Motor neuron (in vitro differentiated cells): ENCODE measurements at regions not wholly inside any gene's neighbourhood (a gene's known extent, or its start where the extent isn't known, plus 50 kb on each side); places are given as distances from the start of the nearest gene placed in this dataset.

Experiments
- ATAC-seq, 8 experiments: fragments of 200-7000 bp; cut with Tn5 transposase; replicated peaks in 6 of 8; 2 replicates each; pipeline ENCODE4 v1.8.0; 2021; ENCODE audit warnings: mild to moderate bottlenecking in 8 of 8, moderate library complexity in 8 of 8
- H3K27ac ChIP-seq, 2 donors: fragments of 250-450 bp; sonication (Bioruptor Pico); 2 replicates each; pipeline ENCODE4 v1.9.0; 2021; ENCODE audit warnings: antibody characterized with exemption in 2 of 2, mild to moderate bottlenecking in 2 of 2, moderate library complexity in 1 of 2
- H3K4me1 ChIP-seq, 2 donors: fragments of 250-450 bp; sonication (Bioruptor Pico); replicated peaks in 1 of 2; 2 replicates each; pipeline ENCODE4 v1.6.1; 2021; ENCODE audit warnings: antibody characterized with exemption in 2 of 2, mild to moderate bottlenecking in 2 of 2, moderate library complexity in 1 of 2
- H3K4me3 ChIP-seq, 5 donors: fragments of 250-450 bp; sonication (Bioruptor Pico); 2 replicates each; pipeline ENCODE4 v1.9.0; 2021; ENCODE audit warnings: antibody characterized with exemption in 5 of 5, mild to moderate bottlenecking in 5 of 5, moderate library complexity in 4 of 5
- WGBS, 10 experiments: fragments of 450-650 bp; shearing (Covaris generic); methylation state at CpG; one replicate each; pipeline ENCODE4 v1.0.0; 2022; 5-methylcytosine and 5-hydroxymethylcytosine counted together
- in situ Hi-C, 9 experiments: fragments of 400-800 bp; cut with MboI; loops; one replicate each; pipeline ENCODE4 v1.15.0; 2021; ENCODE audit warnings: low sequenced_read_pairs in 9 of 9, low pct_unique_long_range_greater_than_20kb in 2 of 9; ENCODE audit not compliant: unreplicated experiment in 9 of 9

DNA sequence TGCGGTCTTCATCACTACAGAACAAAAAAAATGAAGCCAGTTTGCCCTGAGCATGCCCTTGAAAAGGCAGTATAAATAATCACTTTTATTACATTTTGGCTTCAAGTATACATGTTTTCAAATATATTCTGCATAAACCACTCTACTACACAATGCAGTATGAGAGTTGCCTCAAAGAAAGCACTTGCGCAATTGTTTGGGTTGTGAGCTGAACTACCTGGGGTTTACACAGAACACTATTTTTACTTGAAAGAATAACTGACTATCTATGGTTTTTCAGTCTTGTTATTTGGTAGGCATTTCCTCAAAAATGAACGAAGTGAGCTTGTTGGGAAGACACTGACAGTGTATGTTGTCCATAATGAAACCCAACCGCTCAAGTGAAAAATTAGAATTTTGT lies 264.4 kb upstream of the KLF12 start:
- no peak overlapping the region for H3K4me3 ChIP-seq
- WGBS, 10 experiments: 15 to 100% (median 89%) methylated on average over 1 to 4 of the region's 4 CpGs; no CpG with 5 or more reads in 1 of the 10 experiments
- no peak overlapping the region for H3K27ac ChIP-seq
- in situ Hi-C loops: no loop called here
- no peak for ATAC-seq
- no peaks in the 10 kb centered on the region for H3K4me1 ChIP-seq

DNA sequence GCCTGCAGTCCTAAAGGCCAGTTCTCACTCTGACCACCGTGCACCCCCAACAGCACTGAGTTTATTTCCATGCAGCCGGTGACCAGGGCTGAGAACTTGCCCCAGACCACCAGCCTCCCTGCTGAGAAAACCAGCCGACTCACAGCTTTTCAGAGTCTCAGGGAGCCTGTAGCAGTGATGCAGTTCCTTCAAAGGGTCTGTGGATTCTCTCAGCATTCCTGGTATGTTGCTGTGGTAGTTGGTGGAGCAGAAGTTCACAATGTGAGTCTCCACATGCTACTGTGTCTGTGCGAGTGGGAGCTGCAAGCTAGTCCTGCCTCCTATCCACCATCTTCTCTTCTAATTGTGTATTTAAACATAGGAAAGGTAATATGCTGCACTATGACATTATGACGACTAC lies 254.9 kb upstream of the KLF12 start:
- H3K4me3 ChIP-seq: no peak overlapping the region
- in situ Hi-C loops: no loop called here
- ATAC-seq: peak in 1 of 8 experiments; percentile 64
- 33 to 83% (median 69%) methylated on average over 1 to 4 of the region's 5 CpGs for WGBS, 10 experiments
- no peaks in the 10 kb centered on the region for H3K4me1 ChIP-seq
- H3K27ac ChIP-seq: no peak overlapping the region

DNA sequence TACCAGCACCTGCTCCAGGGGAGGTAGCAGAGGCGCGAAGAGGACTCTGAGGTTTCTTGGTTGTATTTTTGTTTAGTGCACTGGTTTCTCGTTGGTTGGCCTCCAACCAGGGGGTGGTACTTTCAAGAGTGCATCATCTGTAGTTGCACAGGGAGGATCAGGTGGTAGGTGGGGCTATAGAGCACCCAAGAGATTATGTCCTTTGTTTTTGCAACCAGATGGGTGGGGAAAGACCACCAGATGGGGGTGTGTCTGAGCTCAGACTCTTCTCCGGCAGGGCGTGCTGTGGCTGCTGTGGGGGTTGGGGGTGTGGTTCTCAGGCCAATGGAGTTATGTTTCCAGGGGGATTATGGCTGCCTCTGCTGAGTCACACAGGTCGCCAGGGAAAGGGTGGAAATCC lies 254.4 kb upstream of the KLF12 start:
- no peak for ATAC-seq
- H3K4me3 ChIP-seq: no peak overlapping the region
- in situ Hi-C loops: no loop called here
- H3K27ac ChIP-seq: no peak overlapping the region
- 80 to 100% (median 100%) methylated on average over 1 to 4 of the region's 6 CpGs; no CpG with 5 or more reads in 1 of the 10 experiments for WGBS, 10 experiments
- no peaks in the 10 kb centered on the region for H3K4me1 ChIP-seq

DNA sequence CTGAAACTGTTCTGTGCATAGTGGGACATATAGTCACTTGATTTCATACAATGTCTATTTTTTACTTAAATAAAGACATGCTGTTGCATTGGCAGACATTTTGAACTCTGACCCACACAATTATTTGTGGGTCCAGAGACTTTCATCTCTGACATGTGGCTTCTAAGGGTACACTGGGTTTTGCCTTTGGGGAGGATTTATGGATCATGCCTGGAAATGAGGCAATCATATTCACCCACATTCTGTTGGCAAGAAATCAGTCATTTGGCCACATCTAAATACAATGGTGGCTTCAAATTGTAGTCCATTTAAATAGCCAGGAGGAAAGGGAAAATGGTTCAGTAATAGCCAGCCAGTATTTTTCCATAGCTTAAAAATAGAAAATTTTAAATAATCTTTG lies 238.3 kb upstream of the KLF12 start:
- H3K4me3 ChIP-seq: no peak overlapping the region
- ATAC-seq: peak in 2 of 8 experiments; percentile 29 to 81
- in situ Hi-C loops: no loop called here

DNA sequence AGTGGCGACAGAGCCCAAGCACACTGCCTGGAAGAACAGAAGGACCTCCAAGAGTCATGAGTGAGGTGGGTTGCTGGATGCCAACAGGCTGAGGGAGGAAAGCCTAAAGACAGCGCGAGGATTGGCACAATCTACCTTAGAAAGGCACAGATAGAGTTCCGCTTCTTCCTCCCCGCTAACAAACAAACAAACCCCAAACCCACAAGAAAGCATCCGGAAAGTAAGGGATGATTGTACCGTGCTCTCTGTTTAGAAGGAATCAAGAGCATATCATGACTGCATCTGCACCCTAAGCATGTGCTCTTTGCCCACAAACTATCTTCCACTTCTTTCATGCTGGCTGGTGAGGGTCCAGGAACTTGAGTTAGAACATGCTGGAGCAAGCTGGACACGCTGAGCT lies 233.0 kb upstream of the KLF12 start:
- in situ Hi-C loops: no loop called here
- 50 to 100% (median 96%) methylated on average over 1 to 6 of the region's 8 CpGs for WGBS, 10 experiments
- no peak overlapping the region for H3K4me3 ChIP-seq
- no peak for ATAC-seq
- no peak overlapping the region for H3K27ac ChIP-seq
- H3K4me1 ChIP-seq: no peaks in the 10 kb centered on the region

More for the DNA sequence above, 238.3 kb upstream of the KLF12 start:
- Histone ChIP-seq H3K4me1 (no peaks in the 10 kb centered on the region), H3K27ac (no peak overlapping the region)

DNA sequence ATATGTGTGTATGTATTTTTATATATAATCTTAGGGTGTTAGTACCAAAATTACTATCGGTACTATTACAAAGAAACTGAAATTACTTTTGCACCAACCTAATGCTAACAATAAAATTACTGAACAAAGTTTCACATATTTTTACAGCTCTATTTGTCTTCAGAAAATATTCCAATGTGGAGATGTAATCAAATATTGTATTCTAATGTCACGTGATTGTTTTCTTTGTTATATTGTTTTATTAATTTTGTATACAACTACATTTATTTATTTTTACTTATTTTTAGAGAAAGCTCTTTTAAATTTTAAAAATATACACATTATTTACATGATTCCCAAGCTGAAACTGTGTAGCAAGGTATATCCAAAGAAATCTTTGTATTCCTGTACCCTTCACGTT lies 227.1 kb upstream of the KLF12 start:
- WGBS, 10 experiments: 64 to 100% (median 94%) methylated on average over 2 to 3 of the region's 3 CpGs
- ATAC-seq: no peak

DNA sequence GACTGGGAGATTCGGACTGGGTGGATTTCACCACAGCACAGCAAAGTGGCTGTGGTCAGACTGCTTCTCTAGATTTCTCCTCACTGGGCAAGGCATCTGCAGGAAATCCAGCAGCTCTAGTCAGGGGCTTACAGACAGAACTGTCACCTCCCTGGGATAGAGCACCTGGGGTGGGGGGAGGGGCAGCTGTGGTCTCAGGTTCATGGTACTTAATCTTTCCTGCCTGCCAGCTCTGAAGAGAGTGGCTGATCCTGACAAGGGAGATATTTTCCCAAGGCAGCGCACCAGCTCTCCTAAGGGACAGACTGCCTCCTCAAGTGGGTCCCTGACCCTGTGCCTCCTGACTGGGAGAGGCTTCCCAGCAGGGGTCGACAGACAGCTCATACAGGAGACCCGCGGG lies 212.8 kb upstream of the KLF12 start:
- in situ Hi-C loops: no loop called here
- H3K4me1 ChIP-seq: no peaks in the 10 kb centered on the region
- H3K27ac ChIP-seq: no peak overlapping the region
- H3K4me3 ChIP-seq: no peak overlapping the region
- no peak for ATAC-seq
- WGBS, 10 experiments: 0 to 34% methylated on average over 1 to 3 of the region's 5 CpGs; no CpG with 5 or more reads in 8 of the 10 experiments

More for the DNA sequence above, 227.1 kb upstream of the KLF12 start:
- Histone ChIP-seq H3K4me1 (no peaks in the 10 kb centered on the region), H3K27ac (no peak overlapping the region), H3K4me3 (no peak overlapping the region)
- in situ Hi-C loops: no loop called here

DNA sequence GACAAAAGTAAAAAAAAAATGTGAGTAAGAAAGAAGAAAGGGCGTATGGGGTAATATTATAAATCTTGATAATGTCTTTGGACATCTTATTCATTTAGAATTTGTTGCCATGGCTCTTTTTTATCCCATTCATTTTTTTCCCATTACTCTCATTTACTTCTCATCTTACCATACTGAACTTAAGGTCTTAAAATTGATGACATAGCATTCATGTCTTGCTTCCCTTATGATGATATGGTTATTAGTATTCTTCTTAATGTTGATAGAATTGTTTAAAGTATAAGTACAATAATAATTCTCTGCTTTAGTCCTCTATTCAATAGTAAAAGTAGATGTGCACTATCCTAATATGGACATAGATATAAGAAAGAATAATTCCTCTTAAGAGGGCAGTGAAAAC lies 204.1 kb upstream of the KLF12 start:
- no peak overlapping the region for H3K27ac ChIP-seq
- ATAC-seq: no peak
- 57 to 100% (median 81%) methylated on average over 1 of the region's 1 CpG; no CpG with 5 or more reads in 2 of the 10 experiments for WGBS, 10 experiments
- no peak overlapping the region for H3K4me3 ChIP-seq
- in situ Hi-C loops: no loop called here
- no peaks in the 10 kb centered on the region for H3K4me1 ChIP-seq

DNA sequence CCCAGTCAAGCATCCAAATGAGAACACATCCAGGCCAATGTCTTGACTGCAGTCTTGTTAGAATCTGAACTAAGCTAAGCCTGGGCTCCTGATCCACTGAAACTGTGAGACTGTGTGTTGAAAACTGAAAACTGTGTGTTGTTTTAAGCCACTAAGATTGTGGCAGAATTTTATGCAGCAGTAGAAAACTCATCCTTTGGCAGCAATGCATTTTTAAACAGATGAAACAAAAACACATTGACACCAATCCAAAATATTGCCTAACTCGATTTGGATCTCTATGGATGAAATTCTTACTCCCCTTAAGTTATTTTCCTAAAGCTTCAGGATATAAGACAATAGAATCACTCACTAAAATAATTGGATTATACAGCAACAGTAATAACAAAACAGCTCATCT lies 202.3 kb upstream of the KLF12 start:
- no peak for ATAC-seq
- Histone ChIP-seq H3K4me1 (no peaks in the 10 kb centered on the region), H3K4me3 (no peak overlapping the region), H3K27ac (no peak overlapping the region)
- 0 to 88% (median 31%) methylated on average over 1 of the region's 1 CpG; no CpG with 5 or more reads in 1 of the 10 experiments for whole genome bisulfite sequencing, 10 experiments
- in situ Hi-C loops: no loop called here

DNA sequence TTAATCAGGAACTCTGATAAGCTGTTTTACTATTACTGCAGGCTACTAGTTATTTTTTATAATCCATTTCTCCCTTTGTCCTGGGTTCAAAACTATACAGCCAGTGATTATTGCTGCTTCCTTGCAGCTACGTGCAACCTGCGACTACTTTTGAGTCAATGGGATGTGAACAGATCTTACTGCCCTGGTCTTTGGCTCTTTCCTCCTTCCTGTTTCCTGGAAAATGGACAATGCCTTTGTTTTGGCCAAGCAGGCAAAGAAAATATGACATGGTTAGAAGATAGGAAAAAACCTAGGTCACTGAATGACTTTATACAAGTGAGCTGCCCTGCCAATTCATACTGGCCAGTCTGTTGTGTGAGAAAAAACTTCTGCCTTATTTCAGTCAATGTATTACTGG lies 201.2 kb upstream of the KLF12 start:
- 56 to 100% (median 91%) methylated on average over 1 to 2 of the region's 2 CpGs; no CpG with 5 or more reads in 5 of the 10 experiments for WGBS, 10 experiments
- H3K27ac ChIP-seq: no peak overlapping the region
- no peak for ATAC-seq
- no peaks in the 10 kb centered on the region for H3K4me1 ChIP-seq
- in situ Hi-C loops: no loop called here
- H3K4me3 ChIP-seq: no peak overlapping the region

DNA sequence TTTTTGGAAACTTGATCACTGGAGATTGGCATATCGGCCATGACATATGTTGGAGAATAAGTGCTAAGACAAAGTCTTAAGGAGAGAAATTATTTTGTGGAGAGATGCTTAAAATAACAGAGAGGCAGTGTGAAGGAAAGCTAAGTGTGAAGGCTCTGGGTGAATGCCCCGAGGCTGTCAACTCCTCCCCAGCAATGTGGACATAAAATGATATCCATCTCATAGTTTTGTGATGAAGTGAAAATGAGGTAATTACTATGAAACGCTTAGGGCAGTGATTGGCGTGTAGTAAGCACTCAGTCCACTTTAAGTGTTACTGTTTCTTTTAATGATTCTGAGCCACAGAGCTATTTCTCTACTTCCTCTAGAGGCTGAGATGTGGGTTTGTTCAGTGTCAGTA lies 195.8 kb upstream of the KLF12 start:
- in situ Hi-C loops: no loop called here
- ATAC-seq: peak in 3 of 8 experiments; percentile 46 to 87 (median 60)

DNA sequence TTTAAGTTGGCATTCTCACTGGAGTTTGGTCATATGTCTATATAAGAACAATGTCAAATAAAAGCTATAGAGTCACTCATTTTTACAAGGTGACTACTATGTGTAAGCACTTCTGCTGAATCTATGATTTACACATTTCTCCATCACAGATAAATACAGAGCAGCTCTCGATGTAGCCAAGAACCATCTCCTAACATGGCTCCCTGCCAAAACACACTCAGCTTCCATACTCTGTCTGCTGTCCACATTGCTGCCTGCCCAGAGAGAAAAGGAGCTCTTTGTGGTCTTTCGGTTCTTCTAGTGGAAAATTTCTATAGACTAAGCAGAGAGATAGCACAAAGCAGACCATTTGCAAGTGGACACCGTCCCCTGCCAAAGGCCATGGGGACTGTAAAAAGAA lies 190.9 kb upstream of the KLF12 start:
- Histone ChIP-seq H3K4me3 (no peak overlapping the region), H3K4me1 (no peaks in the 10 kb centered on the region), H3K27ac (no peak overlapping the region)
- ATAC-seq: peak in 6 of 8 experiments; percentile 66 to 98 (median 72)
- in situ Hi-C loops: no loop called here
- 0 to 92% (median 70%) methylated on average over 1 to 3 of the region's 3 CpGs; no CpG with 5 or more reads in 1 of the 10 experiments for WGBS, 10 experiments

More for the DNA sequence above, 195.8 kb upstream of the KLF12 start:
- no peaks in the 10 kb centered on the region for H3K4me1 ChIP-seq
- H3K4me3 ChIP-seq: no peak overlapping the region
- 49 to 100% (median 89%) methylated on average over 1 to 4 of the region's 4 CpGs; no CpG with 5 or more reads in 1 of the 10 experiments for WGBS, 10 experiments
- H3K27ac ChIP-seq: no peak overlapping the region

DNA sequence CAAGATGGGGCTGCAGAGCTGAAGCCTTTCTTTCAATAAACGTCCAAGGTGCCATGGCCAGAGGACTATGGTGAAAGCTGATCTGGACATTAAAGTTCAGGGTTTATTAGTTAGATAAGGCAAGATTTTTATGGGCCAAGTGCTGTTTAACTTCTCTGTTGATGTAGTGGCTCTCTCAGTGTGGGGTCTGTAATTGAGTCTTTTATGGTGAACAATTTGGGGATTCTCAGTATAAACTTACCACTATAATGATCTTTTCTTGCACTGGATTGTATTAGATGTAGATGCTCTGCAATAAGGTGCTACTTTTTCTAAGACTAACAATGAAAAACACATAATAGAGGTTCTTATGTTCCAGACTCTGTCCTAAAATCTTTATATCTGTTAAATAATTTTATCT lies 190.1 kb upstream of the KLF12 start:
- in situ Hi-C loops: no loop called here
- WGBS, 10 experiments: 20 to 100% (median 58%) methylated on average over 1 of the region's 1 CpG; no CpG with 5 or more reads in 4 of the 10 experiments
- ATAC-seq: no peak

DNA sequence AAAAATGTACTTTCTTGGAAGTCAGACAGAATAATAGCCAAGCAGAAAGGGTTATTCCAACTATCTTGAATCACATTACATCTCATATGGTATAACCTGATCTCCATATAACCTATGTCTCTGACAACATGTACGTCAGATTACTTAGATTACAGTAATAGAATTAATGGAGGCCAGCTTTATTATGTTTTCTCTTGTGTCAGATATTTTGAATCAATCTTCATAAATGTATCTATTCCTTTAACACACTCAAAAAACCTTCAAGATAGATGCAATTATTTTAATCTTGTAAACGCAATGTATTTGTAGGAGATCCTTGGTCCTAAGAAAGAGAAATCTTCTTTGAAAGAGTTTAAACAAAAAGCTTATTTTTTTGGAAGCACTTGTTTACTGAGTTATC lies 188.4 kb upstream of the KLF12 start:
- in situ Hi-C loops: no loop called here
- no peak overlapping the region for H3K27ac ChIP-seq
- ATAC-seq: no peak
- H3K4me3 ChIP-seq: no peak overlapping the region
- no peaks in the 10 kb centered on the region for H3K4me1 ChIP-seq
- 48 to 100% (median 89%) methylated on average over 1 to 2 of the region's 2 CpGs; no CpG with 5 or more reads in 2 of the 10 experiments for WGBS, 10 experiments

More for the DNA sequence above, 190.1 kb upstream of the KLF12 start:
- no peak overlapping the region for H3K27ac ChIP-seq
- no peak overlapping the region for H3K4me3 ChIP-seq
- H3K4me1 ChIP-seq: no peaks in the 10 kb centered on the region
